A549 (cell line): ENCODE measurements at regions not wholly inside any gene's neighbourhood (a gene's known extent, or its start where the extent isn't known, plus 50 kb on each side); places are given as distances from the start of the nearest gene placed in this dataset.

Experiments
- ATAC-seq, 2 experiments: fragments of 200-7000 bp in 1 of 2; fragments of >200 bp in 1 of 2; cut with Nextera tagmentation in 1 of 2; cut with Tn5 transposase in 1 of 2; 3 replicates each; pipeline versions ENCODE4 v1.8.0 to v1.9.1; 2018 to 2020; ENCODE audit warnings: mild to moderate bottlenecking in 1 of 2, moderate library complexity in 1 of 2
- CTCF ChIA-PET: fragments of 300-600 bp; sonication (Branson Sonifier 250); formaldehyde crosslinking; extraction: SDS; loops from one replicate; lab custom pipeline; 2021; ENCODE audit warnings: antibody characterized with exemption, inconsistent platforms; lab: Yijun Ruan, JAX
- POLR2A ChIA-PET: fragments of 350-600 bp; formaldehyde crosslinking; extraction: SDS; loops from one replicate; lab custom pipeline; 2021; ENCODE audit warnings: antibody characterized with exemption, inconsistent platforms; lab: Yijun Ruan, JAX
- DNase-seq, 2 experiments: peaks; one replicate each; pipeline versions ENCODE4 v3.0.0 to v3.0.0-alpha.2; 2011 to 2016; ENCODE audit warnings: low read depth in 1 of 2, low spot score in 1 of 2
- FAIRE-seq: peaks from 2 replicates; lab custom pipeline; 2011; peaks lifted over from hg19 to GRCh38; lab: Jason Lieb, UNC
- H3K27ac ChIP-seq, 2 experiments: fragments of >200 bp; sonication (Bioruptor Twin); formaldehyde crosslinking; 3 replicates each; pipeline ENCODE4 v1.5.1; 2016 to 2017
- H3K4me1 ChIP-seq: fragments of >200 bp; sonication (Bioruptor Twin); formaldehyde crosslinking; 3 replicates; pipeline ENCODE4 v1.6.1; 2016
- H3K4me2 ChIP-seq: fragments of >200 bp; sonication (Bioruptor Twin); formaldehyde crosslinking; 3 replicates; pipeline ENCODE4 v1.6.1; 2016
- H3K4me3 ChIP-seq: fragments of >200 bp; sonication (Bioruptor Twin); formaldehyde crosslinking; 3 replicates; pipeline ENCODE4 v1.5.1; 2016
- H3K9me3 ChIP-seq: fragments of >200 bp; sonication (Bioruptor Twin); formaldehyde crosslinking; 3 replicates; pipeline ENCODE4 v1.6.1; 2016
- CBX2 ChIP-seq: fragments of 200-600 bp; sonication (generic); IDR thresholded peaks from 2 replicates; pipeline ENCODE4 v1.6.1; 2016; ENCODE audit warnings: low read depth, mild to moderate bottlenecking, borderline replicate concordance
- CBX8 ChIP-seq: fragments of 200-600 bp; sonication (generic); IDR thresholded peaks from 2 replicates; pipeline ENCODE4 v1.6.1; 2016
- CEBPB ChIP-seq, 2 experiments: fragments of >200 bp in 1 of 2; sonication (Bioruptor Twin) in 1 of 2; formaldehyde crosslinking in 1 of 2; IDR thresholded peaks; 2 replicates each; pipeline ENCODE4 v1.6.1; 2012 to 2016
- ESRRA ChIP-seq: fragments of 150-350 bp; IDR thresholded peaks from 2 replicates; pipeline ENCODE4 v1.6.1; 2014; ENCODE audit warnings: mild to moderate bottlenecking, low read length, borderline replicate concordance
- HDAC2 ChIP-seq: fragments of 200-600 bp; sonication (generic); IDR thresholded peaks from 2 replicates; pipeline ENCODE4 v1.6.1; 2016
- HOXA7 ChIP-seq: fragments of 250-450 bp; sonication (Bioruptor Pico); IDR thresholded peaks from 2 replicates; pipeline ENCODE4 v1.5.0; 2020; ENCODE audit warnings: mild to moderate bottlenecking, moderate library complexity
- JUNB ChIP-seq: fragments of >200 bp; sonication (Bioruptor Twin); formaldehyde crosslinking; IDR thresholded peaks from 2 replicates; pipeline ENCODE4 v1.6.1; 2016
- MAFK ChIP-seq: fragments of 450-650 bp; IDR thresholded peaks from 2 replicates; pipeline ENCODE4 v1.6.1; 2014; ENCODE audit not compliant: partially characterized antibody
- RAD21 ChIP-seq, 2 experiments: fragments of >200 bp in 1 of 2; sonication (Bioruptor Twin) in 1 of 2; formaldehyde crosslinking in 1 of 2; IDR thresholded peaks in 1 of 2; conservative IDR thresholded peaks in 1 of 2; 2 replicates in 1 of 2; 3 replicates in 1 of 2; pipeline ENCODE4 v1.6.1; 2012 to 2018; ENCODE audit warnings: inconsistent platforms in 1 of 2
- RFX5 ChIP-seq: fragments of 450-650 bp; IDR thresholded peaks from 2 replicates; pipeline ENCODE4 v1.7.1; 2014; ENCODE audit warnings: antibody characterized with exemption, mild to moderate bottlenecking, moderate library complexity
- SMC3 ChIP-seq: fragments of >200 bp; sonication (Bioruptor Twin); formaldehyde crosslinking; IDR thresholded peaks from 3 replicates; pipeline ENCODE4 v1.6.1; 2018; ENCODE audit warnings: inconsistent platforms
- TP53 ChIP-seq: fragments of 250-450 bp; sonication (Bioruptor Pico); IDR thresholded peaks from 2 replicates; pipeline ENCODE4 v1.5.0; 2021; ENCODE audit warnings: mild to moderate bottlenecking, moderate library complexity
- ZSCAN20 ChIP-seq: fragments of 250-450 bp; sonication (Bioruptor Pico); IDR thresholded peaks from 2 replicates; pipeline ENCODE4 v1.8.0; 2022; ENCODE audit warnings: mild to moderate bottlenecking, moderate library complexity
- WGBS: methylation state at CpG from one replicate; pipeline ENCODE4 v1.1.6; 2017; ENCODE audit errors: missing lambda C conversion rate; 5-methylcytosine and 5-hydroxymethylcytosine counted together
- TF ChIP-seq, protein P1 (sequence below): fragments of 200-600 bp; sonication (generic); IDR thresholded peaks from 2 replicates; pipeline ENCODE4 v1.6.1; 2016; ENCODE audit warnings: antibody characterized with exemption, mild to moderate bottlenecking, moderate library complexity
- TF ChIP-seq, protein P2 (sequence below): IDR thresholded peaks from 2 replicates; pipeline ENCODE4 v1.6.1; 2012
- TF ChIP-seq, protein P3 (sequence below): fragments of >200 bp; sonication (Bioruptor Twin); formaldehyde crosslinking; IDR thresholded peaks from 3 replicates; pipeline ENCODE4 v1.6.1; 2016
- TF ChIP-seq, protein P4 (sequence below): fragments of >200 bp; sonication (Bioruptor Twin); formaldehyde crosslinking; IDR thresholded peaks from 3 replicates; pipeline ENCODE4 v1.5.1; 2016
- TF ChIP-seq, protein P5 (sequence below): fragments of 450-650 bp; IDR thresholded peaks from 2 replicates; pipeline ENCODE4 v1.6.1; 2014; ENCODE audit warnings: antibody characterized with exemption

DNA sequence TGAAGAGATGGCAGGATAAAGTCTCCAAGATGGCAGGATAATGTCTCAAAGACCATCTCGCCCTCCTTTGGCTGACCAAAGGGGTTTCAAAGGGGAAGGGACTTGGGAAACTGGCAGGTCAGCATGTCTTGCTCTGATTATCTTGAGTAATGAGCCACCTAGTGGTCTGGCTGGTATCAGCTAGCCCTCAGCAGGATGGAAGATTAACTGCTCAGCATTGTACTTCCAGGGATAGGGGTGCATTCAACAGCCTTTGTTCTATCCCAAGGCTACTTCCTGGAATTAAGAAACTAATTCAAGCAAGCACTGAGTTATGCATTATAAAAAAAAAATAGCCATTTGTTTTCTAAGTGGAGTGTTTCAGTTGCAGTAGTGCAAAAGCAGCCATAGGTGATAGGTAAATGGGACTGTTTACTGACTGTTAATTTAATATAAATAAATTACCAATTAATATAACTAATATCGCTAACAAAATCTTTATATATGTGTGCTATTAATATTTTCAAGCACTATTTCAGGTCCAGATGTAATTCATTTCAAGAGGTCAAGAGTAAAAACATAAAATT is 555.5 kb downstream of the CDH9 start:
- no peak for TF ChIP-seq CEBPB (IDR thresholded peaks at IDR 0.05)
- TF ChIP-seq, protein P1, sequence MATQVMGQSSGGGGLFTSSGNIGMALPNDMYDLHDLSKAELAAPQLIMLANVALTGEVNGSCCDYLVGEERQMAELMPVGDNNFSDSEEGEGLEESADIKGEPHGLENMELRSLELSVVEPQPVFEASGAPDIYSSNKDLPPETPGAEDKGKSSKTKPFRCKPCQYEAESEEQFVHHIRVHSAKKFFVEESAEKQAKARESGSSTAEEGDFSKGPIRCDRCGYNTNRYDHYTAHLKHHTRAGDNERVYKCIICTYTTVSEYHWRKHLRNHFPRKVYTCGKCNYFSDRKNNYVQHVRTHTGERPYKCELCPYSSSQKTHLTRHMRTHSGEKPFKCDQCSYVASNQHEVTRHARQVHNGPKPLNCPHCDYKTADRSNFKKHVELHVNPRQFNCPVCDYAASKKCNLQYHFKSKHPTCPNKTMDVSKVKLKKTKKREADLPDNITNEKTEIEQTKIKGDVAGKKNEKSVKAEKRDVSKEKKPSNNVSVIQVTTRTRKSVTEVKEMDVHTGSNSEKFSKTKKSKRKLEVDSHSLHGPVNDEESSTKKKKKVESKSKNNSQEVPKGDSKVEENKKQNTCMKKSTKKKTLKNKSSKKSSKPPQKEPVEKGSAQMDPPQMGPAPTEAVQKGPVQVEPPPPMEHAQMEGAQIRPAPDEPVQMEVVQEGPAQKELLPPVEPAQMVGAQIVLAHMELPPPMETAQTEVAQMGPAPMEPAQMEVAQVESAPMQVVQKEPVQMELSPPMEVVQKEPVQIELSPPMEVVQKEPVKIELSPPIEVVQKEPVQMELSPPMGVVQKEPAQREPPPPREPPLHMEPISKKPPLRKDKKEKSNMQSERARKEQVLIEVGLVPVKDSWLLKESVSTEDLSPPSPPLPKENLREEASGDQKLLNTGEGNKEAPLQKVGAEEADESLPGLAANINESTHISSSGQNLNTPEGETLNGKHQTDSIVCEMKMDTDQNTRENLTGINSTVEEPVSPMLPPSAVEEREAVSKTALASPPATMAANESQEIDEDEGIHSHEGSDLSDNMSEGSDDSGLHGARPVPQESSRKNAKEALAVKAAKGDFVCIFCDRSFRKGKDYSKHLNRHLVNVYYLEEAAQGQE = no peak
- TF ChIP-seq HDAC2 = no peak
- peak; percentile 57 to 63 for TF ChIP-seq RAD21 (conservative IDR thresholded peaks at IDR 0.05 in 1 of 2, IDR thresholded peaks at IDR 0.05 in 1 of 2)
- no peak for TF ChIP-seq HOXA7
- no peak for TF ChIP-seq ZSCAN20 (CRISPR knock-in tag)
- TF ChIP-seq, protein P2, sequence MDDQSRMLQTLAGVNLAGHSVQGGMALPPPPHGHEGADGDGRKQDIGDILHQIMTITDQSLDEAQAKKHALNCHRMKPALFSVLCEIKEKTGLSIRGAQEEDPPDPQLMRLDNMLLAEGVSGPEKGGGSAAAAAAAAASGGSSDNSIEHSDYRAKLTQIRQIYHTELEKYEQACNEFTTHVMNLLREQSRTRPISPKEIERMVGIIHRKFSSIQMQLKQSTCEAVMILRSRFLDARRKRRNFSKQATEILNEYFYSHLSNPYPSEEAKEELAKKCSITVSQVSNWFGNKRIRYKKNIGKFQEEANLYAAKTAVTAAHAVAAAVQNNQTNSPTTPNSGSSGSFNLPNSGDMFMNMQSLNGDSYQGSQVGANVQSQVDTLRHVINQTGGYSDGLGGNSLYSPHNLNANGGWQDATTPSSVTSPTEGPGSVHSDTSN = no peak
- TF ChIP-seq MAFK = peak; percentile 60
- no peak for TF ChIP-seq ESRRA
- TF ChIP-seq RFX5 = no peak
- TF ChIP-seq SMC3 = peak; percentile 45; the same call in 2 of the 3 replicates
- no peak for TF ChIP-seq CBX8
- no peak for TF ChIP-seq JUNB
- no peak for TF ChIP-seq TP53 (CRISPR knock-in tag)
- TF ChIP-seq, protein P3, sequence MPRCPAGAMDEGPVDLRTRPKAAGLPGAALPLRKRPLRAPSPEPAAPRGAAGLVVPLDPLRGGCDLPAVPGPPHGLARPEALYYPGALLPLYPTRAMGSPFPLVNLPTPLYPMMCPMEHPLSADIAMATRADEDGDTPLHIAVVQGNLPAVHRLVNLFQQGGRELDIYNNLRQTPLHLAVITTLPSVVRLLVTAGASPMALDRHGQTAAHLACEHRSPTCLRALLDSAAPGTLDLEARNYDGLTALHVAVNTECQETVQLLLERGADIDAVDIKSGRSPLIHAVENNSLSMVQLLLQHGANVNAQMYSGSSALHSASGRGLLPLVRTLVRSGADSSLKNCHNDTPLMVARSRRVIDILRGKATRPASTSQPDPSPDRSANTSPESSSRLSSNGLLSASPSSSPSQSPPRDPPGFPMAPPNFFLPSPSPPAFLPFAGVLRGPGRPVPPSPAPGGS = no peak
- no peak for TF ChIP-seq CBX2
- TF ChIP-seq, protein P4, sequence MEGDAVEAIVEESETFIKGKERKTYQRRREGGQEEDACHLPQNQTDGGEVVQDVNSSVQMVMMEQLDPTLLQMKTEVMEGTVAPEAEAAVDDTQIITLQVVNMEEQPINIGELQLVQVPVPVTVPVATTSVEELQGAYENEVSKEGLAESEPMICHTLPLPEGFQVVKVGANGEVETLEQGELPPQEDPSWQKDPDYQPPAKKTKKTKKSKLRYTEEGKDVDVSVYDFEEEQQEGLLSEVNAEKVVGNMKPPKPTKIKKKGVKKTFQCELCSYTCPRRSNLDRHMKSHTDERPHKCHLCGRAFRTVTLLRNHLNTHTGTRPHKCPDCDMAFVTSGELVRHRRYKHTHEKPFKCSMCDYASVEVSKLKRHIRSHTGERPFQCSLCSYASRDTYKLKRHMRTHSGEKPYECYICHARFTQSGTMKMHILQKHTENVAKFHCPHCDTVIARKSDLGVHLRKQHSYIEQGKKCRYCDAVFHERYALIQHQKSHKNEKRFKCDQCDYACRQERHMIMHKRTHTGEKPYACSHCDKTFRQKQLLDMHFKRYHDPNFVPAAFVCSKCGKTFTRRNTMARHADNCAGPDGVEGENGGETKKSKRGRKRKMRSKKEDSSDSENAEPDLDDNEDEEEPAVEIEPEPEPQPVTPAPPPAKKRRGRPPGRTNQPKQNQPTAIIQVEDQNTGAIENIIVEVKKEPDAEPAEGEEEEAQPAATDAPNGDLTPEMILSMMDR = peak; percentile 53
- TF ChIP-seq, protein P5, sequence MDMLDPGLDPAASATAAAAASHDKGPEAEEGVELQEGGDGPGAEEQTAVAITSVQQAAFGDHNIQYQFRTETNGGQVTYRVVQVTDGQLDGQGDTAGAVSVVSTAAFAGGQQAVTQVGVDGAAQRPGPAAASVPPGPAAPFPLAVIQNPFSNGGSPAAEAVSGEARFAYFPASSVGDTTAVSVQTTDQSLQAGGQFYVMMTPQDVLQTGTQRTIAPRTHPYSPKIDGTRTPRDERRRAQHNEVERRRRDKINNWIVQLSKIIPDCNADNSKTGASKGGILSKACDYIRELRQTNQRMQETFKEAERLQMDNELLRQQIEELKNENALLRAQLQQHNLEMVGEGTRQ = no peak
- Histone ChIP-seq H3K9me3 (no peaks in the 10 kb centered on the region; the same call in 2 of the 3 replicates), H3K4me1 (no peaks in the 10 kb centered on the region), H3K4me2 (peak overlapping the region; percentile 56; the same call in 2 of the 3 replicates), H3K27ac (no peak overlapping the region), H3K4me3 (0 out of 3 replicates have a peak overlapping the region, but pooled peaks have one; percentile 22)
- ChIA-PET CTCF (interaction anchor here (0.6 to 0.8 kb wide), 2 partner anchors 20 to 58 kb away, joined by 3 read pairs; no protein-coding TSS in a partner anchor), POLR2A (no interaction called here)
- ATAC-seq = peak; percentile 90 to 94
- 12% methylated on average over 2 of the region's 2 CpGs for WGBS
- no peak for FAIRE-seq
- DNase-seq = peak; percentile 43 to 75
